Ishikawa (cell line): ENCODE measurements at regions not wholly inside any gene's neighbourhood (a gene's known extent, or its start where the extent isn't known, plus 50 kb on each side); places are given as distances from the start of the nearest gene placed in this dataset.

Experiments
- CEBPB ChIP-seq: IDR thresholded peaks from 2 replicates; pipeline ENCODE4 v1.6.1; 2012
- CREB1 ChIP-seq: IDR thresholded peaks from 2 replicates; pipeline ENCODE4 v1.6.1; 2012; ENCODE audit warnings: low read depth
- EGR1 ChIP-seq: IDR thresholded peaks from 2 replicates; pipeline ENCODE4 v1.6.1; 2012
- EP300 ChIP-seq: IDR thresholded peaks from 2 replicates; pipeline ENCODE4 v1.6.1; 2012; ENCODE audit warnings: borderline replicate concordance
- FOXM1 ChIP-seq: IDR thresholded peaks from 2 replicates; pipeline ENCODE4 v1.6.1; 2012; ENCODE audit warnings: low read depth, borderline replicate concordance
- MAX ChIP-seq: IDR thresholded peaks from 2 replicates; pipeline ENCODE4 v1.6.1; 2012
- NFIC ChIP-seq: IDR thresholded peaks from 2 replicates; pipeline ENCODE4 v1.6.1; 2012
- RAD21 ChIP-seq: IDR thresholded peaks from 2 replicates; pipeline ENCODE4 v1.6.1; 2012; ENCODE audit warnings: low read depth
- REST ChIP-seq: IDR thresholded peaks from 2 replicates; pipeline ENCODE4 v1.6.1; 2012; ENCODE audit warnings: low read depth, mild to moderate bottlenecking
- TAF1 ChIP-seq: IDR thresholded peaks from 2 replicates; pipeline ENCODE4 v1.6.1; 2012; ENCODE audit warnings: low read depth, mild to moderate bottlenecking
- TCF12 ChIP-seq: IDR thresholded peaks from 2 replicates; pipeline ENCODE4 v1.6.1; 2012; ENCODE audit warnings: low read depth
- TEAD4 ChIP-seq: IDR thresholded peaks from 2 replicates; pipeline ENCODE4 v1.6.1; 2012
- YY1 ChIP-seq: IDR thresholded peaks from 2 replicates; pipeline ENCODE4 v1.6.1; 2012; ENCODE audit warnings: low read depth
- ZBTB7A ChIP-seq: IDR thresholded peaks from 2 replicates; pipeline ENCODE4 v1.6.1; 2012; ENCODE audit warnings: low read depth

GRCh38 chr15:38758043-38758442, 193.4 kb upstream of the RASGRP1 start:
- TF ChIP-seq EGR1 (no peak), YY1 (no peak), NFIC (no peak), ZBTB7A (no peak), FOXM1 (no peak), REST (no peak), CEBPB (no peak), MAX (no peak), RAD21 (no peak), EP300 (no peak), TAF1 (no peak)

GRCh38 chr15:38761681-38762080, 197.1 kb upstream of the RASGRP1 start:
- TF ChIP-seq TAF1 (no peak), NFIC (no peak), CEBPB (no peak), FOXM1 (no peak), MAX (no peak), EGR1 (no peak), EP300 (no peak), TCF12 (no peak), ZBTB7A (no peak), YY1 (no peak)

- TF ChIP-seq REST (no peak), FOXM1 (no peak), TEAD4 (no peak), EP300 (no peak), ZBTB7A (no peak)
These were observed 204.4 kb upstream of the RASGRP1 start for GRCh38 chr15:38768970-38769369.

GRCh38 chr15:38769492-38769891, 204.9 kb upstream of the RASGRP1 start:
- TF ChIP-seq ZBTB7A (no peak), TCF12 (no peak), CREB1 (no peak)

GRCh38 chr15:38781196-38781595, 216.6 kb upstream of the RASGRP1 start:
- no peak for TF ChIP-seq RAD21
- TF ChIP-seq ZBTB7A = no peak
- TF ChIP-seq REST = no peak
- TF ChIP-seq TCF12 = no peak
- TF ChIP-seq EP300 = no peak
- TF ChIP-seq NFIC = no peak
- no peak for TF ChIP-seq TAF1
- no peak for TF ChIP-seq FOXM1
- TF ChIP-seq YY1 = no peak
- TF ChIP-seq CREB1 = no peak
- TF ChIP-seq TEAD4 = no peak
- TF ChIP-seq EGR1 = no peak
- TF ChIP-seq CEBPB = no peak

GRCh38 chr15:38782156-38782555, 217.5 kb upstream of the RASGRP1 start:
- TF ChIP-seq EGR1 (no peak), TAF1 (no peak), EP300 (no peak), TCF12 (no peak), CREB1 (no peak), FOXM1 (no peak), REST (no peak), YY1 (no peak), ZBTB7A (no peak)
